ENCODE measurements at regions not wholly inside any gene's neighbourhood (a gene's known extent, or its start where the extent isn't known, plus 50 kb on each side); places are given as distances from the start of the nearest gene placed in this dataset.
A peak's percentile ranks its signal among the peaks of the same experiment; 100 is the strongest.

DNA sequence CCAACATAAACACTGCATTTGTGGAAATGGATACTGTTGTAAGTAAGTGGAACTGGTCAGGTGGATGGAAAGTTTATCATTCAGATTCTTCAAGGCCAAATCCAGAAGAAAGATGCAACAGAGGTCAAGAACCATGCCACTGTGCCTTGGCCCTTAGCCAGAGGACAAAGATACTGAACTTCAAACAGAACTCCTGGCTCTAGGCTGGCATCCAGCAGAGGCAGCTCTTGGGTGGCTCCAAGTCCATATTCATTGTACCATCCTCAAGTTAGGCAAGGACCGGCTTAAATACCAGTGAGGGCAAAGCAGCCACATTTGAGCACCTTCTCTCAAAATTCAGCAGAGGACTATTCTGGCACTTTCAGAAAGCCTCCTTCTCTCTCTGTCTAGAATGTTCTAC, 53.2 kb downstream of the DNAAF9 start:
- TF ChIP-seq, protein P1, sequence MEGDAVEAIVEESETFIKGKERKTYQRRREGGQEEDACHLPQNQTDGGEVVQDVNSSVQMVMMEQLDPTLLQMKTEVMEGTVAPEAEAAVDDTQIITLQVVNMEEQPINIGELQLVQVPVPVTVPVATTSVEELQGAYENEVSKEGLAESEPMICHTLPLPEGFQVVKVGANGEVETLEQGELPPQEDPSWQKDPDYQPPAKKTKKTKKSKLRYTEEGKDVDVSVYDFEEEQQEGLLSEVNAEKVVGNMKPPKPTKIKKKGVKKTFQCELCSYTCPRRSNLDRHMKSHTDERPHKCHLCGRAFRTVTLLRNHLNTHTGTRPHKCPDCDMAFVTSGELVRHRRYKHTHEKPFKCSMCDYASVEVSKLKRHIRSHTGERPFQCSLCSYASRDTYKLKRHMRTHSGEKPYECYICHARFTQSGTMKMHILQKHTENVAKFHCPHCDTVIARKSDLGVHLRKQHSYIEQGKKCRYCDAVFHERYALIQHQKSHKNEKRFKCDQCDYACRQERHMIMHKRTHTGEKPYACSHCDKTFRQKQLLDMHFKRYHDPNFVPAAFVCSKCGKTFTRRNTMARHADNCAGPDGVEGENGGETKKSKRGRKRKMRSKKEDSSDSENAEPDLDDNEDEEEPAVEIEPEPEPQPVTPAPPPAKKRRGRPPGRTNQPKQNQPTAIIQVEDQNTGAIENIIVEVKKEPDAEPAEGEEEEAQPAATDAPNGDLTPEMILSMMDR (IDR thresholded peaks at IDR 0.05; ENCODE audit: control extremely low read depth, extremely low read depth), result no peak
- ATAC-seq (ENCODE audit: insufficient read depth, low FRiP score), result no peak
- Histone ChIP-seq H3K36me3 (ENCODE audit: control insufficient read depth in 4 of 4, insufficient read depth in 4 of 4, low read length in 4 of 4) (peaks cover 1 to 19% (median 9%) of the 10 kb centered on the region in 4 donors), H3K9ac (ENCODE audit: insufficient read depth in 1 of 2, low read length in 2 of 2) (no peak overlapping the region), H3K4me1 (ENCODE audit: control insufficient read depth in 5 of 5, insufficient read depth in 5 of 5, low read length in 5 of 5) (peaks cover 0 to 10% (median 1%) of the 10 kb centered on the region in 5 donors), H3K27ac (ENCODE audit: low read depth in 1 of 2, low read length in 1 of 2) (no peak overlapping the region), H3K4me3 (no peak overlapping the region), H3K9me3 (ENCODE audit: control insufficient read depth in 4 of 4, insufficient read depth in 3 of 4, low read length in 3 of 4) (no peaks in the 10 kb centered on the region), H3K27me3 (ENCODE audit: control insufficient read depth in 3 of 3, insufficient read depth in 3 of 3, low read length in 2 of 3) (no peaks in the 10 kb centered on the region)
- DNase-seq, result no peak
- WGBS, 2 donors, result 100% methylated on average over 1 of the region's 1 CpG

DNA sequence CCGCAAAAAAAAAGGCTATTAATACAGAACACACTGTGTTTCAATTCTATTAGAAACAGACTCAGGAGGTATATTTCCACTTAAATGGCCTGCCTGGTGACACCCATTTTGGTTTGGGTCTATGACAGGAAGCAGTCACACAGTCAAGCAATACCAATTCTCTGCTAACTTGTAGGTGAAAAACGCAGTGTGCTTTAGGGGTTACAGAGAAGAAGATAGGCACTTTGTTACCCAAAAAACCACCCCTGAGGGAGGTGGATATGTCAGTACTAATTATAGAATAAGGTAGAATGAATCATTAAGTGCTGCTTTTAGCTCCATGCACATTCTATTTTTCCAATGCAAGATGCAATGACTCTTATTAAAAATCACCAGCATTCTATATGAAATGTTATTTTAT, 53.8 kb downstream of the DNAAF9 start:
- TF ChIP-seq, protein P1 (IDR thresholded peaks at IDR 0.05; ENCODE audit: control extremely low read depth, extremely low read depth), result no peak

DNA sequence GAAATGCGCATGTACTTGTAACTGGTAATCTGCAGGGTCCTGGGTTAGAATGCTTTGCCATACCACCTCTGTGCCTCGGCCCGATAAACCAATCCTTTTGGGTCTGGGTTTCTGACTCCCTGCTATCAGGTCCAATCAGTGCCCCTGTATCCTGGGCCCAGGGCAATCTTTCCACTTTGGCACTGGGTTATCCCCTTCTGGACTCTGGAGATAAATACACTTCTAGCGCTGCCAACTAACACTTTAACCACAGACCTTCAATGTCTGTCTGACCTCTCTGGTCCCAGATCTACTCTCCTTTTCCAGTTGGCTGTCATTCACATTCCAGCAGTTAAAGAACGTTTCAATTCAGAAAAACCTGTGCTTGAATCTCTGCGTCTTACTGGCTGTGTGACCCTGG, 55.3 kb downstream of the DNAAF9 start:
- ATAC-seq (ENCODE audit: insufficient read depth, low FRiP score) (no peak), DNase-seq (no peak)
- Histone ChIP-seq H3K9me3 (ENCODE audit: control insufficient read depth in 4 of 4, insufficient read depth in 3 of 4, low read length in 3 of 4) (no peaks in the 10 kb centered on the region), H3K27me3 (ENCODE audit: control insufficient read depth in 3 of 3, insufficient read depth in 3 of 3, low read length in 2 of 3) (no peaks in the 10 kb centered on the region), H3K4me1 (ENCODE audit: control insufficient read depth in 5 of 5, insufficient read depth in 5 of 5, low read length in 5 of 5) (peaks cover 0 to 10% (median 1%) of the 10 kb centered on the region in 5 donors), H3K4me3 (no peak overlapping the region), H3K9ac (ENCODE audit: insufficient read depth in 1 of 2, low read length in 2 of 2) (no peak overlapping the region), H3K36me3 (ENCODE audit: control insufficient read depth in 4 of 4, insufficient read depth in 4 of 4, low read length in 4 of 4) (peaks cover 6 to 22% (median 10%) of the 10 kb centered on the region in 4 donors), H3K27ac (ENCODE audit: low read depth in 1 of 2, low read length in 1 of 2) (peak overlapping the region in 1 of 2 donors; percentile 56)
- WGBS, 2 donors, result 94 to 96% methylated on average over 6 of the region's 6 CpGs
- TF ChIP-seq, protein P1 (IDR thresholded peaks at IDR 0.05; ENCODE audit: control extremely low read depth, extremely low read depth), result no peak

More for the DNA sequence above, 53.8 kb downstream of the DNAAF9 start:
- Histone ChIP-seq H3K27ac (ENCODE audit: low read depth in 1 of 2, low read length in 1 of 2) (no peak overlapping the region), H3K9me3 (ENCODE audit: control insufficient read depth in 4 of 4, insufficient read depth in 3 of 4, low read length in 3 of 4) (no peaks in the 10 kb centered on the region), H3K4me1 (ENCODE audit: control insufficient read depth in 5 of 5, insufficient read depth in 5 of 5, low read length in 5 of 5) (peaks cover 0 to 10% (median 1%) of the 10 kb centered on the region in 5 donors), H3K36me3 (ENCODE audit: control insufficient read depth in 4 of 4, insufficient read depth in 4 of 4, low read length in 4 of 4) (peaks cover under 1 to 19% (median 6%) of the 10 kb centered on the region in 4 donors), H3K27me3 (ENCODE audit: control insufficient read depth in 3 of 3, insufficient read depth in 3 of 3, low read length in 2 of 3) (no peaks in the 10 kb centered on the region), H3K9ac (ENCODE audit: insufficient read depth in 1 of 2, low read length in 2 of 2) (no peak overlapping the region), H3K4me3 (no peak overlapping the region)
- WGBS, 2 donors, result 92 to 94% methylated on average over 2 of the region's 2 CpGs
- no peak for DNase-seq
- ATAC-seq (ENCODE audit: insufficient read depth, low FRiP score), result no peak

DNA sequence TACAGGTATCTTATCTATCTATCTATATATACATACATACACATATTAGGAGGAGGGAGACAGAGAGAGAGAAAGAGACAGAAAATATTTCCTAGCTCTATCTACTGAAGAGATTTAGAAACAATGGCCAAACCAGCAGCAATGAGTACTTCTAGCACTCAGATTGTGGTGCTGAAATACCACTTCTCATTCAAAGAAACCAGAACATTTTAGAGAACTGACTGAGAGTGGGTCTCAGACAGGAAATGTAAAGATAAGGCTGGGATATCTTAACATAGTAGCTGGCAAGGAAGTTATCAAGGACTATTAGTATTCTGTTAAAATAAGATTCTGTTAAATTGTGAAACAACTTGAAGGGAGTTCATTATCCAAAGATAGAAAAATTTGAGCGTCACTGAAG, 57.0 kb downstream of the DNAAF9 start:
- H3K4me1 ChIP-seq (ENCODE audit: control insufficient read depth in 5 of 5, insufficient read depth in 5 of 5, low read length in 5 of 5), result peaks cover 0 to 10% (median 1%) of the 10 kb centered on the region in 5 donors
- no peak for ATAC-seq (ENCODE audit: insufficient read depth, low FRiP score)

More for the DNA sequence above, 57.0 kb downstream of the DNAAF9 start:
- H3K9ac ChIP-seq (ENCODE audit: insufficient read depth in 1 of 2, low read length in 2 of 2), result no peak overlapping the region
- peak in 1 of 3 donors; percentile 10 for DNase-seq
- H3K36me3 ChIP-seq (ENCODE audit: control insufficient read depth in 4 of 4, insufficient read depth in 4 of 4, low read length in 4 of 4), result peaks cover 7 to 24% (median 12%) of the 10 kb centered on the region in 4 donors
- WGBS, 2 donors, result 50 to 65% methylated on average over 1 of the region's 1 CpG
- no peak overlapping the region for H3K27ac ChIP-seq (ENCODE audit: low read depth in 1 of 2, low read length in 1 of 2)
- no peaks in the 10 kb centered on the region for H3K9me3 ChIP-seq (ENCODE audit: control insufficient read depth in 4 of 4, insufficient read depth in 3 of 4, low read length in 3 of 4)
- no peak overlapping the region for H3K4me3 ChIP-seq
- TF ChIP-seq, protein P1 (IDR thresholded peaks at IDR 0.05; ENCODE audit: control extremely low read depth, extremely low read depth), result no peak
- no peaks in the 10 kb centered on the region for H3K27me3 ChIP-seq (ENCODE audit: control insufficient read depth in 3 of 3, insufficient read depth in 3 of 3, low read length in 2 of 3)

Data from lung (tissue), 11 donors.